Activated B cell treated with CpG ODN at 0.5 μM for 24 hours (primary cell): ENCODE measurements at regions not wholly inside any gene's neighbourhood (a gene's known extent, or its start where the extent isn't known, plus 50 kb on each side); places are given as distances from the start of the nearest gene placed in this dataset.

Source experiments
- ATAC-seq: fragments of 200-7000 bp; cut with Tn5 transposase; one replicate; pipeline ENCODE4 v1.10.0; 2021; ENCODE audit warnings: low read depth, mild to moderate bottlenecking, moderate library complexity
- CTCF ChIA-PET: fragments of 350-600 bp; sonication (Branson Sonifier 250); formaldehyde crosslinking; loops from one replicate; lab custom pipeline; 2021; ENCODE audit warnings: antibody characterized with exemption; lab: Charles Lee
- POLR2A ChIA-PET: fragments of 350-600 bp; sonication (Branson Sonifier 250); formaldehyde crosslinking; loops from one replicate; lab custom pipeline; 2021; ENCODE audit warnings: antibody characterized with exemption; lab: Charles Lee
- DNase-seq: peaks from one replicate; pipeline ENCODE4 v3.0.0; 2022
- H3K27ac Mint-ChIP-seq: one replicate; pipeline ENCODE4 v1.8.0; 2020; ENCODE audit warnings: mixed read lengths
- H3K27me3 Mint-ChIP-seq: one replicate; pipeline ENCODE4 v1.8.0; 2021; ENCODE audit warnings: mixed read lengths
- H3K36me3 Mint-ChIP-seq: one replicate; pipeline ENCODE4 v1.8.0; 2021; ENCODE audit warnings: low read depth, mixed read lengths
- H3K4me1 Mint-ChIP-seq: one replicate; pipeline ENCODE4 v1.8.0; 2021; ENCODE audit warnings: mixed read lengths
- H3K4me3 Mint-ChIP-seq: one replicate; pipeline ENCODE4 v1.8.0; 2020; ENCODE audit warnings: mild to moderate bottlenecking, mixed read lengths
- H3K9me3 Mint-ChIP-seq: one replicate; pipeline ENCODE4 v1.8.0; 2020; ENCODE audit warnings: mixed read lengths
- CTCF ChIP-seq: fragments of 200-600 bp; IDR thresholded peaks from one replicate; pipeline ENCODE4 v1.8.0; 2022; ENCODE audit warnings: antibody characterized with exemption, mild to moderate bottlenecking
- intact Hi-C: fragments of 100-400 bp; cut with micrococcal nuclease; formaldehyde crosslinking; loops from one replicate; pipeline ENCODE4 v1.15.1; 2024

- Mint-ChIP-seq H3K36me3 (no peaks in the 10 kb centered on the region), H3K4me1 (no peaks in the 10 kb centered on the region), H3K27ac (peak overlapping the region; percentile 14), H3K4me3 (no peak overlapping the region), H3K27me3 (peaks cover 21% of the 10 kb centered on the region), H3K9me3 (peaks cover 5% of the 10 kb centered on the region)
- DNase-seq = no peak
- TF ChIP-seq CTCF = no peak
- intact Hi-C loops = no loop called here
- POLR2A ChIA-PET = no interaction called here
- no peak for ATAC-seq
- CTCF ChIA-PET = no interaction called here
These were observed 106.8 kb upstream of the AFDN start for GRCh38 chr6:167719920-167720319.

DNA sequence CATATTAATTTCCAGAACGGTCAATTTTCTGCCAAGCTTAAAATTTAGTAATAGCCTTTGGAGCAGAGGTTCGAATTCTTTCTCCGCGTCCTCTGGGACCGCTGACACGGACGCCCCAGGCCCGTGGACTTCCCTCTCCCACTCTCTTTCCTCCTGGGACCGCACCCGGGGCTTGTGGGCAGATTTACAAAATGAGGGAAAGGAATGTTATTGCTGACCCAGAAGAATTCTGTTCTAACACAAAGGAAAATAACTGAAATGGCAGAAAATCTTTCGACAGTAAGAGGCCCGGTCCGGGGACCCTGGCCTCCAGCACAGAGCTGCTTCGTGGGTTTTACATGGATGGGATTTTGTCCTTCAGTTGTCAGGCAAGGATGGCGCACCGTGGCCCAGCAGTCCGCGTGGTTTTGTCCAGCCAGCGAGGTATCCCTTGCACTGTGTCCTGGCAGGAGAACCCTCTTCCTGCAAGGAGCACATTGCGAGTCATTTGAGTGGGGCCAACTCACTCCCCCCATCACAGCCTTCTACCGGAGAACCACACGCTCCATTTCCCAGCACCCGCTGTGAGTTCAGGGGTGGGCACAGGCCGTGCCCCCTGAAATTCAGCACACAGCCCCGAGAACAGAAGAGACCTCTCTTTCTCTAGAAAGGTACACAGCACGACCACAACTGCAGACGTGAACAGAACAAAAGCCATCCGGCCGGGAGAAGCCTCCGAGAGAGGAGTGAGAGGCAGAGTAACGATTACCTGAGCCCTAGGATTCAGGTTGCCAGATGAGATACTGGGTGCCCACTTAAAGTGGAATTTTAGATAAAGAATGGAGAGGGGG lies 106.0 kb upstream of the AFDN start:
- POLR2A ChIA-PET = no interaction called here
- no peak for DNase-seq

DNA sequence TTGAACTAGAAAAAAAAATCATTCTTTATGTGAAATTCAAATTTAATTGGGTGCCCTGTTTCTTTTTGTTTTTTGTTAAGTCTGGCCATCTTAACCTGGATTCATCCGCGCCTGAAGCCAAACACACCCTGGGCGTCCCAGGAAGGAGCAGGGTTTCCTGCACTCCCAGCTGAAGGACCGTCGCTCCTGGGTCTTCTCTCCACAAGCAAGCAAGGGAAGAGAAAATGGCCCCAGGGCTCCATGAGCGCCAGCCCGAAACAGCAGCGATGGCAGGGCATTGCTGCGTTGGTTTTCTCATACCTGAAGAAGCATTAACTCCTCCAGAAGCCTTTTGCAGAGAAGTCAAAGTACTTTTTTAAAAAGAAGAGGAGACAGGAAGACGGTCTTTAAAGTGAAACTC lies 105.4 kb upstream of the AFDN start:
- CTCF ChIA-PET = no interaction called here
- H3K27me3 Mint-ChIP-seq = peaks cover 19% of the 10 kb centered on the region
- no peak for TF ChIP-seq CTCF
- H3K36me3 Mint-ChIP-seq = no peaks in the 10 kb centered on the region
- peaks cover 5% of the 10 kb centered on the region for H3K9me3 Mint-ChIP-seq
- intact Hi-C loops = no loop called here
- DNase-seq (no peak), ATAC-seq (no peak)
- H3K27ac Mint-ChIP-seq = no peak overlapping the region
- H3K4me3 Mint-ChIP-seq = no peak overlapping the region
- no peaks in the 10 kb centered on the region for H3K4me1 Mint-ChIP-seq
- POLR2A ChIA-PET = no interaction called here

More for the DNA sequence above, 106.0 kb upstream of the AFDN start:
- TF ChIP-seq CTCF = no peak
- intact Hi-C loops = no loop called here
- no peak overlapping the region for H3K27ac Mint-ChIP-seq
- H3K36me3 Mint-ChIP-seq = no peaks in the 10 kb centered on the region
- no peaks in the 10 kb centered on the region for H3K4me1 Mint-ChIP-seq
- no peak for ATAC-seq
- peaks cover 20% of the 10 kb centered on the region for H3K27me3 Mint-ChIP-seq
- peaks cover 5% of the 10 kb centered on the region for H3K9me3 Mint-ChIP-seq
- no peak overlapping the region for H3K4me3 Mint-ChIP-seq
- CTCF ChIA-PET = no interaction called here

DNA sequence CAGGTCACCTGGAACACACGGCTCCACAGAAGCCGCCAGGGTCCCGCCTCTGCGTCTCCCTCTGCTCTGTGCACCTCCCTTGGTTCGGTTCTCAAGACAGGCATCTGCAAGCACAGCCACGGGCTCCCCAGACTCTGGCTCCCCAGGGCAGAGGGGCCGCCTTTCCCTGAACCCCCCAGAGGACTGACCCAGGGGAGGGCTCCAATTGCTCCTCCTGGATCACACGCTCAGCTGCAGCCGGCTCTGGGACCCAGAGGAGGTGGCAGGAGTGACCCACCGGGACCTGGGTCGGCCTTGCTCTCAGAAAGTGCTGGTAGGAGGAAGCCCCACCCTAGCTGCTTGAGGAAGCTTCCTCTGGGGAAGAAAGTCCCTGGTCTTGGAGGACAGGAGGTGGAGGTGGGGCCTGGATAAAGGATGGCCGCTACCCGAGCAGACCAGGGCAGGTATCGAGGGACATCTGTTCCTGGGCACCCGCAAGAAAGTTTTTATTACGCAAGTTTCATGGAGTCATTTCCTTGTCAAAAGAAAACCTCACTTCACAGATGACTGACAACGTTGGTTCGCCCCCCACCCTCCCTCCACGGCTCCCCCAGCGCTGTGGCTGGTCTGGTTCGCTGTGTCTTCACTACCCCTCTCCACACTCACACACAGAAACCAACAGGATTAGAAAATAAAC lies 103.9 kb upstream of the AFDN start:
- H3K27me3 Mint-ChIP-seq = peaks cover 18% of the 10 kb centered on the region
- intact Hi-C loops = no loop called here

More for the DNA sequence above, 103.9 kb upstream of the AFDN start:
- CTCF ChIA-PET = no interaction called here
- no peak for TF ChIP-seq CTCF
- DNase-seq (no peak), ATAC-seq (no peak)
- no peaks in the 10 kb centered on the region for H3K4me1 Mint-ChIP-seq
- H3K4me3 Mint-ChIP-seq = no peak overlapping the region
- H3K27ac Mint-ChIP-seq = no peak overlapping the region
- peaks cover 5% of the 10 kb centered on the region for H3K9me3 Mint-ChIP-seq
- POLR2A ChIA-PET = no interaction called here
- H3K36me3 Mint-ChIP-seq = no peaks in the 10 kb centered on the region
